GM21786 (cell line): ENCODE measurements at regions not wholly inside any gene's neighbourhood (a gene's known extent, or its start where the extent isn't known, plus 50 kb on each side); places are given as distances from the start of the nearest gene placed in this dataset.
"Not testable (repeated sequence)": the region's sequence is repeated elsewhere in the genome, so short reads cannot be mapped to it uniquely, and the experiment has no call there.

Source experiments
- ATAC-seq: cut with Tn5 transposase; IDR thresholded peaks from one replicate; pipeline ENCODE4 v1.9.1; 2021; ENCODE audit not compliant: unreplicated experiment

DNA sequence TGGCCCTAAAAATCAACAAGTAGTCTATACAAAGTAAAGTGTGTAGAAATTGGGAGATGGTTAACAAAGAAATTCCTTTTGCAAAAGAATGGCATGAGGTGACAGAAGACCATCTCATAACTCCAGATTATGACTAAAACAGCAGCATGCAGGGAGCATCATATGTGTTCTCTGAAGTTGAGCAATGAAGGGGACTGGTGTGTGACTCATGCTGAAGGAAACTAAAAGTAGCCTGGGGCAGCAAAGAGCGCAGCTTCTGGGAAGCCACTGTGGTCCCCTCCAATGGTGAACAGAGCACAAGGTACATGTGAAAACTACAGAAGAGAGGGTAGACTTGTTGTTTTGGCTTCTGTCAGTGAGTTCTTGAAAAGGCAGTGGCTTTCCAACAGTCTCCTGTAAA, 133.4 kb downstream of the MACC1 start:
- peak; percentile 81 for ATAC-seq

DNA sequence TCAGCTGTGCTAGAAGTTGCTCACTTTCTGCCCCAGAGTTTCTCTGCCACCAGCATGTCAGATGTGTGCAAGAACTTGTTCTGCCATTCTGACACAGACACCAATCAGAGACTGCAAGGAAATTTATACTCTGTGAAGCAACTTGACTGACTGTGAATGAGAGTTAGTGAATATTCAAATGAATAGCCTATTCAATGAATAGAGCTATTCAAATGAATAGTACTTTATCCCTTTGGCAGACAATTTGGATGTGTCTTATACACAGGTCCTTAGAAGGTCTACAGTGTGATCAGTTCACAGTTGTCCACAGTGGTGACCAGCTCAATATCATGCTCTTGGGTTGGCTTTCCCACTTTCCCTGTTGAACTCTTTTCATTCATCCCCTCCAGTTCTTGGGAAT, 138.1 kb downstream of the MACC1 start:
- no peak for ATAC-seq

DNA sequence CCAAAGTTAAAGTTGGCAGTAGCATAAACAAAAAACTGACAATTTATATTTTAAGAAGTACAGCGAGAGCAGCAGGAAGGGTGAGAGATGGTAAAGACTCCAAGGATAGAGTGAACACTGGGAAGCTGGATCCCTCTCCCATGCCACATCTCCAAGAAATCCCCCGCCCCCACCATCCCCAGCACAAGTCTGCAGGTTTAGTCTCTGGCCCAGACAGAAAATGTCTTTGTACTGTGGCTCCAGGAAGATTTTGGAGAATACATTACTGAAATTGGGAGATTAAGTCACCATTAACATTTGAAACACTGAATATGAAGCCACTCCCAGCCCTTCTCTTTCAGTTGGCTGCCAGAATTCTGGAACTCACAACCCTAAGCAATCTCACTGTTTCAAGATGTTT, 140.3 kb downstream of the MACC1 start:
- no peak for ATAC-seq

DNA sequence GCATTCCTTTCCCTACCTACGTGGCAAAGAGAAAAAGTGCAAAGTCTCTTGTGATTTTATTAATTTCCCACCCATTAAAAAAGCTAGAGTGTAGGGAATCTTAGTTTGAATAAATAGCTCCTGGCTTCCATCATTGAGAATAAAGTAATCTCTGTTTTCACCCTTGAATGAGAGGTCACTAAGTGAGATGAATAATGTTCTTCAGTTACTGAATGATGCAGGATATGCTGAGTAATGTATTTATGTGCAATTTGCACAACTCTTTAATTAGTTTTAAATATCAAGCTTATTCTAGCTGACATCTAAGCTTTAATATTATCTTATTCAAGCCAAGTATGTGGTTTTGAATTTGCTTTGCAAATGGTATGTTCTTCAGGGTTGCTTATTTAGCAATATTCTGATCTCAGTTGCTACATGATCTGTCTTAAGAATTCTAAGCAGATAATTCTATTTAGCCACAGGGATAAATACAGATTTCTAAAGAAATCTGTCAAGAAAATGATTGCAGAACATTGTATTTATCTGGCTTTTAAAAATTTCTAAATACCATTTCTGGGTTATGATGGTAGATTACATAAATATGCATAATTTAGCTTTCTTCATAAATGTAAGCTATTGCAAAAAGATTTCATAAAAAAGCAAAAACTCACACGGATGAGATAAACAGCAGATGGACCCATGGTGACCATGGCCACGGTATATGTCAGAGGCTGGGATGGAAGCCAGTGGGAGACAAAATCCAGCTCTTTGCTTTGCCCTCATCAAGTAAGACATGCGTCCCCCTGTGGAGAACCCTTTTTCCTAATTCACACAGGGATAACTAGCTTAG, 141.0 kb downstream of the MACC1 start:
- no peak for ATAC-seq

DNA sequence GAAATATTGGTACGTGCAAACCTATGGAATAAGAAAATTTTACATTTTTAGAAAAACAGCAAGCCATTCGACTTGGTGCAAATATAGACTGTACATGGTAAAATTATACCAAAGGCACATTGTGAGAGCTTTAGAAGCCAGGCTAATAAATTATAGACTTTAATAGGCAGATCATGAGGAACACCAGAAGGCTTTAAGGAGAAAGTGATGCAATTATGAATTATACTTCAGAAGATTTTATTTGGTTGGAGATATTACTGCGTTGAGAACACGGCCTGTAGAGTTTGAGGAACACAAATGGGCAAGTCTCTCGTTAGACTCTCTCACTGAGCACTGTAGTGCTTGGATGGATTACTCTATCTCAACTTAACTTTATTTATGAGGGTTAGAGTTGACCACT, 141.7 kb downstream of the MACC1 start:
- no peak for ATAC-seq

DNA sequence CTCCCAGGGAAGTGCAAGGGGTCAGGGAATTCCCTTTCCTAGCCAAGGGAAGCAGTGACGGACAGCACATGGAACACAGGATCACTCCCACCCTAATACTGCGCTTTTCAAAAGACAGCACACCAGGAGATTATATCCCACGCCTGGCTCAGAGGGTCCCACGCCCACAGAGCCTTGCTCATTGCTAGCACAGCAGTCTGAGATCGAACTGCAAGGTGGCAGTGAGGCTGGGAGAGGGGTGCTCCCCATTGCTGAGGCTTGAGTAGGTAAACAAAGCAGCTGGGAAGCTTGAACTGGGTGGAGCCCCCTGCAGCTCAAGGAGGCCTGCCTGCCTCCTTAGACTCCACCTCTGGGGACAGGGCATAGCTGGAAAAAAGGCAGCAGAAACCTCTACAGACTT, 149.2 kb downstream of the MACC1 start:
- ATAC-seq = not testable (repeated sequence)

DNA sequence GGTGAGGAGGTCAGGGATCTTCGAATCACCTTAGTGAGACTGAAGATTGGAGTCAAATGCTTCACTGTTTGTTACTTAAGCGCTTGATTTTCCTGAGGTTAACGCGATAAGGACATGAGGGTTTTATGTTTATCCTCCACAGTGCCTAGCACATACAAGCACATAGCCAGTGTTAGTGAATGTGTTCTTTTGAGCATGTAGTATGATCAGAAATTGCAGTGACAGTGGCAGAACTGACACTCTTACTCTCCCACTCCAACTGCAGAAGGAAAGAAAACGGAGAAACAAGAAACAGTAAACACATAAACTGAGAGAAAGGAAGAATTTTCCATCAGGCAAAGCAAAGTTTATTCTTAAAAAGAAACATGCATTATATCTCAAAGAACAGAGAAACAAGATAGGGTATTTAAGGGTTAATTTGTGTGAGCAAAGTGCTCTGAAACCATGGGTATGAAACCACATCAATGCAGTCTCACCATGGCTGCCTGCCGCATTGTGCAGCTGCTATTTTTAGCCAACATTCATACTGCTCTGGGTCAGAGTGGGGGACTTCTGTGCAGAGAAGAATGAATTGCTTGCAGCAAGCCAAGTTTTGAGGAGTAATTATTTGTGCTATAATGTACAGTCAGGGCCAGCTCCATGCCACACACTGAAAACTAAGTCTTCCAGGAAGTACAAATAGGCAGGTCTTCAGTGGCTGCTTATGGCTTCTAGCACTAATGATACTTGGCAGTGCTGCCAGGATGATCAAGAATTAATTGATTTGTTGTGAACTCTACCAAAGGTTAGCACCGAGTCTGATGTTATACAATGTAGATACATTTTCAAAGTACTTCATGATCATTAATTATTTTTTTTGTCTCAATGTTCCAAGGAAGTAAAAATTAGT, 152.0 kb downstream of the MACC1 start:
- peak; percentile 99 for ATAC-seq

DNA sequence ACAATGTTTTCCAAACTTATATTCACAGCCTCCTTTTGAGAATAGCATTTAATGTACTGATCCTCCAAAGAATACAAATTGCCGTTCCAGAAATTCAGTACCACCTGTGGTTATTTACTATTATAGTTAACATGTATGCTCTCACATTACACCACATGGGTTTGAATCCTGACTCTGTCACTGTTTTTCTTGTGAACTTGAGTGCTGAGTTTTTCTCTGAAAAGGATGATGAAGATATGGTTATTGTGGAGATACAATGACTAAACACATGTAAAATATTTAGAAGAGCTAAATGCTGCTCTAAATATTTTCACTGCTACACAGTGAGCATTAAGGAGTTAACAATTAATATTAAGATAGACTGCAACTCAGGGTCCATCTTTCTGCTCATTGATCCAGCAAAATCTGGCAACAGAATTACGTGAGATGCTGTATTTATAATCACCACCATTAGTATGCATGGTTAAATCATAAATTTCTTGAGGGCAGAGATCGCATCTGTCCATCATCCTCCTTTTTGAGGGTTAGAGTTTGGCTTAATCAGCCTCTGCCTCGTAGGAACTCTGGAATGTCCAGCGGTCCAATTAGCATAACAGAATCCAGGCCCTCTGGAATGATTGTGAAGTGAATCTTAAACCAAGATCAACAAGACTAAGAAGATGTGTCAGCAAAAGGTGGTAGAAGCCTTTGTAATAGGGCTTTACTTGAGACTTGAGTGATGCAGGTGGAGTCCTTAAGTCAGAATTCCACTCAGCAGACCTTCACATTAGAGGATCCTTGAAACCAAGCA, 152.8 kb downstream of the MACC1 start:
- no peak for ATAC-seq

DNA sequence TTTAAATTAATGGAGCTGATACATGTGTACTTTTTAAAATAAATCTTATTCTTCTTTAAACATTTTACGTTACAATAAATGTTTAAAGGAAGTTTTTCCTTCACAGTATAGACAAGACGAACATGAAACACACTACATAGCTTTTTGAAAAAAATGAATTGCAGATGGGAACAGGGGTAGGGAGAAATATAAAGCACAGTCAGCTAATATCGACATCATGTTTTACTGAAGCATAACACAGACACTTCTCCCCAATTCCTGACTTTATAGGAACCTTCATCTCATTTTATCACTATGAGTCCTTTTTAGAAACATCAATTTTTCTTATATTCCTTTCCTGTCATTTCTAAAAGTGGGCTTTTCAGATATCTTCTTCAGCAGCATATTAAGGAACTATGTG, 153.5 kb downstream of the MACC1 start:
- no peak for ATAC-seq

DNA sequence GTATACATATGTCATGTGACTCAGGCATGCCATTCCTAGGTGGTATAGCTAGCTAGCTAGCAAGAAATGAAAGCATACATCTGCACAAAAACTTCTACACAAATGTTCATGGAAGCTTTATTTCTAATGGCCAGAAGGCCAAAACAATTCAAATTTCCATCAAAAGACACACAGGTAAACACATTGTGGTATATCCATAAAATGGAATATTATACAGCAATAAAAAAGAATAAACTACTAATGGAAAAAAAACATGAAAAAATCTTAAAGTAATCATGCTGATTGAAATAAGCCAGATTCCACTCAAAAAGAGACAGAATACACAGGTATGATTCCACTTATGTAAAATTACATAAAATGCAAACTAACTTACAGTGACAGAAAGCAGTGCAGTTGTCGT, 154.3 kb downstream of the MACC1 start:
- ATAC-seq = no peak

DNA sequence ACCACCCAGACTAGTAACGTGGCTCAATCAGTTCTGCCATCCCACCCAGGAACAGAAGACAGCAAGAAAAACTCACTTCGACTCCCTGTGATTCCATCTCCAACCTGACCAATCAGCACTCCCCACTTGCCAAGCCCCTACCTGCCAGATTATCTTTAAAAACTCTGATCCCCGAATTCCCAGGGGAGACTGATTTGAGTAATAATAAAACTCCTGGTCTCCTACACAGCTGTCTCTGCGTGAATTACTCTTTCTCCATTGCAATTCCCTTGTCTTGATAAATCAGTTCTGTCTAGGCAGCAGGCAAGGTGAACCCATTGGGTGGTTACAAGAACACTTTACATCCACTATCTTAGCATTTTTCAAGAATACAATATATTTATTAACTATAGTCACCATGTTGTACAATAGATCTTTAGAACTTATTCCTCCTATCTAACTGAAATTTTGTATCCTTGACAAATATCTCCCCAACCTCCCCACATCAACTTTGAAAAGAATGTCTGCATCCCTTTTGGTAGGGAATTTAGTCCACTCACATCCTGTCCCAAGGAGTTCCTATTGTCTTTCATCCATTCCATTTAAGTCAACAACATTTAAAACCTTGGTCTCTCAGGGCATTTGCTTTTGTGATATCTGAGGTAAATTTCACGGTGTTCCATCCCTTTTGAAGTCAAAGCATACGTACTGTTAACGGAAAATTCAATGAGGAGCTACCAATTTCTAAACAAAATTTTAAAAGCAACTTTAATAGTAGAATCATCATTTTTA, 163.7 kb downstream of the MACC1 start:
- ATAC-seq = no peak

DNA sequence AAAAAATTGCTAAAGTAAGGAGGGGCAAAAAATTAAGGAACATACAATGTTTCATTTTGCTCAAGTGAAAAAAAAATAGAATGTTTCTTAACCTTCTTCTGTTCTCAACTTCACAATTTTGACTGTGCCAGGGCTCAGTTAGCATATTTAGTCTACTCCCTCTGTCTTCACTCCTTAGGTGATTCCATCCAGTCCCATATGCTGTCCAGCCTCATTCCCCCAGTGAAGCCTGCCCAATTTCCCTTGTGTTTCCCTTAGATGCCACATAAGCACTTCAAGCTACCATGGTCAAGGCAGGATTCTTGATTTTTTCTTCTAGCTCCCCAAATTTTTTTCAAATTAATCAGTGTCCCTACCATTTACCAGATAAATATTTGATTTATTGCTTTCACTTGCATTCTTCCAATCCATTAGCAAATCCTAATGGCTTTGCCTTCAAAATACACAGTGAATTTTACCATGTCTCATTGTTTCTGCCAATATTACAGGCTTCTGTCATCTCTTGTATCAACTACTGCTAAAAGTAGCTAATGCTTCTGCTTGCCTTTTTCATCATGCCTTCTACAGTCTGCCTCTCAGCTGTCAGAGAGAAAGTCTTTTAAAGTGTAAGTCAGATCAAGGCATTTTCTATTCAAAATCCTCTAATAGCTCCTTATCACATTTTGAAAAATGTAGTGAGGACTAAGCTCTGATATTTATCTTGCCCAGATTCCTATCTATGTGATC, 166.8 kb downstream of the MACC1 start:
- ATAC-seq = no peak

DNA sequence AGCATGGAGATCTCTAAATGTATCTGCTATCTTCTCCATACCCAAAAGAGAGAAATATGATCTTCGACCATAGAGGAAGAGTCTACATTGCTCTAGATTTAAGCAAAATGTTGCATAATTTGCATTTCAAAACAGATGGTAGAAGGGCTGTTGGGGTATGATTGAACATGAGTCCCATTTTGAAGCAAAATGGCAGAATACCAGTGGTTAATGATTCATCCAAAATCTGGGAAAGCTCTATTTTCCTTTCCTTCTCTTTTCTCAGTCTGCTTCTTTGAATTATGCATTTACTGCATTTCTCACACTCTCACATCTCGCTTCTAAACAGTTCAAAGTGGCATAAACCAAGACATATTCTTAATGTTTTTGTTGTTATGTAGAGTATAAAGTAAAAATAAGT, 178.5 kb downstream of the MACC1 start:
- ATAC-seq = no peak

DNA sequence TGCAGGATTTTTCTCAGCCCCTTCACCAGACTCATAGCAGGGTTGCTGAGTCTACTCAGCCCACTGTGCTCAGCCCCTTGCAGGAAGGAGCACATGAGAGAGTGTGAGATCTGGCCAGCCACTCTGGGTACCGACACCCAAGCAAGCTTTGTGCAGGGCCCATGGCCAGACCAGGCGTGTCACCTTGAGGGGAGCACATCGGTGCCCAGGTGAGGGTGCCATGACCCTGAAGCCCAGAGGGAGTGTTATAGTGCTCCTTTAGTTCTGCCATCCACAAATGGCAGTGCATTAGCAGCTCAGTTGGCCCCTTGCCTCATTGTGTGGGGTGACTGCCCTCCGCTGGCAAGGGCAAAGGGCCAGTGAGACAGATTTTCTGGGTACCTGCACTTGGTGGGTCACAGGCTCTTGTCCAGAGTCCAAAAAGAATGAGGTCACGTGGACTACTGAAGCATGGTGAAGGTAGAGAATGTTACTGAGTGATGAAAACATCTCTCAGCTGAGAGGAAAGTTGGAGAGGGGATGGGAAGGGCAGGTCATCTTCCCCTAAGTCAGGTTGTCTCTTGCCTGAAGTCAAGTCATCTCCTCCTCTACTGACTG, 181.8 kb downstream of the MACC1 start:
- no peak for ATAC-seq

DNA sequence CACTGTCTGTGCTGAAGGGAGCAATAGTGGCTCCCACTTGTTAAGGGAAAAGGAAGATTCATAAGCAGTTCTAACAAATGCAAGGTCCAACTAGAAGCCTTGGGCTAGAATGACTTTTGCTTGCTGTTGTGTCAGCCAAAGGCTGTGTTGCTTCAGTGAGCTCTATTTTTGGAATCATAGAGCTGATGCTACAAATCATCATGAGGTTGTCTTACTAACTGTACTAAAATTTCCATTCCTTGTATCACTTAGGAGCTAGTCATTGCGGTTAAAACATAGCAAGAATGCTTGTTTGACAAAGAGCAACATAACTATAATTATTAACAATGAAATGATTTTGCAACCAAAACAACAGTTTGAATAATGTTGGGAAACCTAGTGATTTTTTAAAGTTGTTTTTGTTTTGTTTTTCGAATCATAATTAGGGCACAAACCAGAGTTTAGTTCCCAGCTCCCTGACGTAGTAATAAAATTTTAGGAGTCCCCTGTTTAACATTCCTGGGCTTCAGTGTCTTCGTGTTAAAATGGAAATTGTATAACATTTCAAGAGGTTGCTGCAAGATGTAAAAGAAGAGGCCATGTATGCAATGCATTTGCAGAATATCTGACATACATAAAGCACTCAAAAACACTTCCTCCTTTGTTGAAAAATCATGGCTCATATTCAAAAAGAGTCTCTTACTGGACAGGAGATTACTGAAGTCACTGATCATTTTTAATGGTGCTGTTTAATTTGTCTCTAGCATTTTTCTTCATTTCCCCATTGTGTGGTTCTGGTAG, 183.4 kb downstream of the MACC1 start:
- ATAC-seq = no peak

DNA sequence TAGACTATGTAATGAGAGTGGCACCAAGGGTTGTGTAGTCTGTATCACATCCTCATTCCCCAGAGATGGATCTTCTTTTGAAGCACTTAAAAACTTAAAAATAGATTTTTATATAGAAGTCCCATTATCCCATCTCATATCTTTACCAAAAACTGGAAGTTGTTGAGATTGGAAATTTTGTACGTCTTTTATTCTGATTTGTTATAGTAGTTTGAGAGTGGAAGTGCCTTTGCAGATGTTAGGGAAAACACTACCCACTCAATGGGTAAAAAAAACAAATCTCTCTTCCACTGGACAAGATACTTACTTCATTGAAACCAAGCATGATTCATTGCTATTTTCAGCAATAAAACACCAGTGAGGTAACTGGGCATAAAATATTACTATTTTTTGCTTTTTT, 184.4 kb downstream of the MACC1 start:
- no peak for ATAC-seq

DNA sequence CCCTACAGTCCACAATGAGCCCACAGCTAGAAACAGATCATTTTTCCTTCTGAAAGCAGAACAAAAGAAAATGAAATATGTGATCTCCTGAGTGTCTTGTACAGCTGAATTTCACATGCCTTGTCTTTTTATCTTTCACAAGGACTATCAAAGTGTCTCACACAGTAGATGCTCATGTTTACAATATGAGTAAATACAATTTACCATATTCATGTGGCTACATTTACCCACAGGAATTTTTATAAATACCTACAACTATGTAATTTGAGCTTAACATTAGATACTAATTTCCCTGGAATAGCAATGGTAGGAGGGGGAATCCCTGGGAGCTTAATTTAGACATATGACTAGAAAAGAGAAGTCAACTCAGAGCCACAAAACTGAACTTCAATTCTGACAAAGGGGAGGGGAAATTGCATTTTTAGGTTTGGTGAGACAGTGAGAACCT, 186.2 kb downstream of the MACC1 start:
- ATAC-seq = peak; percentile 54

DNA sequence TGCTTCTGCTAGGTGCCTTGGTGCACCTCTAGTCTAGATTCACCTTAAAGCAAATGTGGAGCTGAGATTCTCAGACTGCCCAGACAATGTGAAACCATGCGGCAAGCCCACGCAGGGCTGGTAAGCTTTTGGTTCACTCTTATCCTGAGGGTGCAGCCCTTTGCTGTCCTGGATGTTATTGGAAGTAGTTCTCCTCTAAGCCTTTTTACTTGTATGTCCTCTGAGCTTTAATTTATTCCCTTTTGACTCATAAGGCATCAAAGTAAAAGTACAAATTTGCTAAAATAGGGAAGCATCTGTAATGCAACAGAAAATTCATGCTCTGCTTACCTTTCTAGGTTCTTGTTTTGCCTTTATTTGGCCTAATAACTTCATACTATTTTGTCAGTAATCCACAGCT, 186.8 kb downstream of the MACC1 start:
- ATAC-seq = peak; percentile 82

DNA sequence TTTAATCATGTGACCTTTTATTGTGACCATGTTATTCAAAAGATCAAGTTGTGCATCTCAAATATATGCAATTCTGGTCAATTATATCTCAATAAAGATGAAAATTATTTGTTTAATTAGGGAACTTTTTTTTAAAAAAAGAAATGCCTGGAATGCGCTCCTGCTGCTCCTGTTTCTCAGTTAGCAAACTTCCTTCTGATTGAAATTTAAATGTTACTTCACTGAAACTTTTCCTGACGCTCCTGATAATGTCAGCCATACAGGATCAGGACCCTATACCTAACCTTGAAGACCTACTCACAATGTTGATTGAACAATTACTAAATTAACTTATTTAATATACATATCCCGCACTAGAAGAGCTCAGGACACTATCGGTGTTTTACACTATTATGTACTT, 190.4 kb downstream of the MACC1 start:
- ATAC-seq = no peak
